ENCODE measurements at regions not wholly inside any gene's neighbourhood (a gene's known extent, or its start where the extent isn't known, plus 50 kb on each side); places are given as distances from the start of the nearest gene placed in this dataset.

GRCh38 chr2:15840969-15841368 lies 99.4 kb upstream of the MYCN start:
- DNase-seq = no peak
- in situ Hi-C loops (cut with MboI; ENCODE audit: low pct_unique_long_range_greater_than_20kb, low sequenced_read_pairs) = no loop called here

GRCh38 chr2:15841776-15842560 lies 98.4 kb upstream of the MYCN start:
- in situ Hi-C loops (cut with MboI; ENCODE audit: low pct_unique_long_range_greater_than_20kb, low sequenced_read_pairs) = no loop called here
- no peak for DNase-seq

- in situ Hi-C loops (cut with MboI; ENCODE audit: low pct_unique_long_range_greater_than_20kb, low sequenced_read_pairs) = no loop called here
- DNase-seq = no peak
These were observed 97.3 kb upstream of the MYCN start for GRCh38 chr2:15842758-15843666.

GRCh38 chr2:15844211-15844801 lies 96.0 kb upstream of the MYCN start:
- no peak for DNase-seq
- in situ Hi-C loops (cut with MboI; ENCODE audit: low pct_unique_long_range_greater_than_20kb, low sequenced_read_pairs) = no loop called here

- in situ Hi-C loops (cut with MboI; ENCODE audit: low pct_unique_long_range_greater_than_20kb, low sequenced_read_pairs) = no loop called here
- no peak for DNase-seq
These were observed 95.1 kb upstream of the MYCN start for GRCh38 chr2:15845294-15845693.

GRCh38 chr2:15845737-15846405 lies 94.5 kb upstream of the MYCN start:
- in situ Hi-C loops (cut with MboI; ENCODE audit: low pct_unique_long_range_greater_than_20kb, low sequenced_read_pairs) = no loop called here
- DNase-seq = no peak

GRCh38 chr2:15846626-15847025 lies 93.7 kb upstream of the MYCN start:
- no peak for DNase-seq
- in situ Hi-C loops (cut with MboI; ENCODE audit: low pct_unique_long_range_greater_than_20kb, low sequenced_read_pairs) = no loop called here

- in situ Hi-C loops (cut with MboI; ENCODE audit: low pct_unique_long_range_greater_than_20kb, low sequenced_read_pairs) = no loop called here
- no peak for DNase-seq
These were observed 89.8 kb upstream of the MYCN start for GRCh38 chr2:15850534-15850933.

GRCh38 chr2:15851076-15851693 lies 89.2 kb upstream of the MYCN start:
- in situ Hi-C loops (cut with MboI; ENCODE audit: low pct_unique_long_range_greater_than_20kb, low sequenced_read_pairs) = no loop called here
- no peak for DNase-seq

GRCh38 chr2:15852811-15853210 lies 87.5 kb upstream of the MYCN start:
- in situ Hi-C loops (cut with MboI; ENCODE audit: low pct_unique_long_range_greater_than_20kb, low sequenced_read_pairs) = no loop called here
- DNase-seq = no peak

GRCh38 chr2:15853903-15854302 lies 86.4 kb upstream of the MYCN start:
- in situ Hi-C loops (cut with MboI; ENCODE audit: low pct_unique_long_range_greater_than_20kb, low sequenced_read_pairs) = no loop called here
- DNase-seq = no peak

- in situ Hi-C loops (cut with MboI; ENCODE audit: low pct_unique_long_range_greater_than_20kb, low sequenced_read_pairs) = no loop called here
- no peak for DNase-seq
These were observed 84.5 kb upstream of the MYCN start for GRCh38 chr2:15855766-15856260.

- in situ Hi-C loops (cut with MboI; ENCODE audit: low pct_unique_long_range_greater_than_20kb, low sequenced_read_pairs) = no loop called here
- DNase-seq = no peak
These were observed 84.0 kb upstream of the MYCN start for GRCh38 chr2:15856318-15856717.

GRCh38 chr2:15858466-15858865 lies 81.9 kb upstream of the MYCN start:
- in situ Hi-C loops (cut with MboI; ENCODE audit: low pct_unique_long_range_greater_than_20kb, low sequenced_read_pairs) = no loop called here
- no peak for DNase-seq

GRCh38 chr2:15860051-15860663 lies 80.2 kb upstream of the MYCN start:
- DNase-seq = no peak
- in situ Hi-C loops (cut with MboI; ENCODE audit: low pct_unique_long_range_greater_than_20kb, low sequenced_read_pairs) = no loop called here

GRCh38 chr2:15860760-15861159 lies 79.6 kb upstream of the MYCN start:
- in situ Hi-C loops (cut with MboI; ENCODE audit: low pct_unique_long_range_greater_than_20kb, low sequenced_read_pairs) = no loop called here

GRCh38 chr2:15861172-15861822 lies 79.1 kb upstream of the MYCN start:
- no peak for DNase-seq
- in situ Hi-C loops (cut with MboI; ENCODE audit: low pct_unique_long_range_greater_than_20kb, low sequenced_read_pairs) = no loop called here

More at GRCh38 chr2:15860760-15861159, 79.6 kb upstream of the MYCN start:
- no peak for DNase-seq

GRCh38 chr2:15861898-15862297 lies 78.5 kb upstream of the MYCN start:
- in situ Hi-C loops (cut with MboI; ENCODE audit: low pct_unique_long_range_greater_than_20kb, low sequenced_read_pairs) = no loop called here
- DNase-seq = no peak

Measured in KBM-7 (cell line).